GM13977 (cell line): ENCODE measurements at regions not wholly inside any gene's neighbourhood (a gene's known extent, or its start where the extent isn't known, plus 50 kb on each side); places are given as distances from the start of the nearest gene placed in this dataset.
A peak's percentile ranks its signal among the peaks of the same experiment; 100 is the strongest.

ENCODE experiments used
- DNase-seq: peaks from one replicate; pipeline ENCODE4 v3.0.0; 2012; ENCODE audit warnings: low spot score
- CTCF ChIP-seq: IDR thresholded peaks from 2 replicates; pipeline ENCODE4 v1.5.1; 2012; ENCODE audit warnings: mild to moderate bottlenecking, control low read depth; ENCODE audit not compliant: insufficient read depth; ENCODE audit errors: extremely low read depth, missing control alignments
- in situ Hi-C: fragments of 300-500 bp; cut with MboI; formaldehyde crosslinking; loops from one replicate; pipeline ENCODE4 v1.12.0; 2022; ENCODE audit warnings: low sequenced_read_pairs, low pct_unique_long_range_greater_than_20kb, mixed read lengths, inconsistent platforms; ENCODE audit not compliant: unreplicated experiment

GRCh38 chr7:110590415-110590814 lies 500.5 kb upstream of the LRRN3 start:
- TF ChIP-seq CTCF: peak; percentile 18
- DNase-seq: no peak
- in situ Hi-C loops: no loop called here

DNA sequence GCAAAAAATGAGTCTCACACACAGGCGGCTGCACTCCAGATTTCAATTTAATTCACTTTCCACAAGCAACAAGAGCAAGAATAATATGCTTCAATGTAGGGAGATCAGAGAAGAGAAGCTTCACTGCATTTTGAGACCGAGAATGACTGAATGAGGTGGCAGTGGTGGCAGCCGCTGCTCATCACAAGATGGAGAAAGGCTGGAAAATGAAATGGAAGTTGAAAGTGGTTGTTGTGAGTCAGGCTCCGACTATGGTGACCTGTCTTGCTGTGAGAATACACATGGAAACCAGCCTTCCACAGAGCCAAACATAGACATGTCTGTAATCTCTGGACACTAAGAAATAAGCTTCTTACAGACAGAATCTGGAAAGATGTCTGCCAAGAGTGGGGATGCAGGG lies 499.6 kb upstream of the LRRN3 start:
- in situ Hi-C loops: no loop called here
- TF ChIP-seq CTCF: no peak
- DNase-seq: no peak

DNA sequence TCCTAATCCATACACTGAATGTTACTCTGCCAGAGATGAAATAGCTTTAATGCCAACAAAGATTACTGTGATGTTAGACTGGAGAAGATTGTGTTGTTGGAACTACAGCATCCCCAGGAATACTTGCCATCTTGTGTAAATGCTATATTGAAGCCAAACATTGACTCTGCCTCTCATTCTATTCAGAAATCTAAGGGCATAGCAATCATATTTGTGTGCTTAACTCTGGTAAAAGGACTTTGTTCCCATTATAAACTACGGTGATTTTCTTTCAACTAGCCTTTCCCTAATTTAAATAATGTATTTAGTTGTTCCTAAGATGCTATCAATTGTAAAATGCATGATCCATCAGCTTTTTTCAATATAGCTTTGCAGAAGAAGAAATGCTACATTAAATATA lies 498.4 kb upstream of the LRRN3 start:
- in situ Hi-C loops: no loop called here
- TF ChIP-seq CTCF: no peak
- no peak for DNase-seq

DNA sequence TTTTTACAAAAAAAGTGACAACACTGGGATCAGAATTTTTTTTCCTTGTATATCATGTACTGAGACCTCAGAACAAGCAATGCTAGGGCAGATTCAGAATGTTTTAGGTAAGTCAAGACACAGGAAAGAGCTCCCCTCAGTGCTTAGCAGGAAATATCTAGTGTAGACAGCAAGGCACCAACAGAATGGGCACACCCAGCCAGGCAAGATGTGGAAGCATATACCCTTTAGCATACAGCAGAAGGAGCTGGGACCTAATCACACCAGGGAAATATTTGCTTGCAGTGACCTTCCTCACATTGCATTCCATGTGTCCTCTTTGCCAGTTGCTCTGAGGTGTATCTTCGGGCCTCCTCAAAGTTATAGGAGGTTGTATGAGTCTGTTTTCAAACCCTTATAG lies 497.6 kb upstream of the LRRN3 start:
- no peak for TF ChIP-seq CTCF
- DNase-seq: no peak
- in situ Hi-C loops: no loop called here

DNA sequence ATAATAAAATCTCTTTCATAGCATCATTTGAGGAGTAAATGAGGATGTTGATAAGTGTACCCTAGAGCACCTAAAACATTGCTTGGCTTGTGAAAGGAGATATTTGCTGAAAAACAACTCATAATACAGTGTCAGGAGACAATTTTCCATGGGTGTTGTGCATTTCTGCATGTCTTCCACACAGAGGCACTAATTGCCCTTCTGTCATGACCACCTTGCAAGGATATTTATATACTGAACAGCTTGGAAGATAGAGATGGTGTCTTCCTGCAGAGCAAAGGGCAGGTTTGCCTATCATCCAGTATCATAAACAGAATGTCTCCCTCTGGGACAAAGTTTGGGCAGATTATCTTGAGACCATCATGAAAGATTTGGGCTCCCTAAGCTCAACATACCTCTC lies 495.2 kb upstream of the LRRN3 start:
- no peak for DNase-seq
- in situ Hi-C loops: no loop called here
- no peak for TF ChIP-seq CTCF

- TF ChIP-seq CTCF: no peak
- no peak for DNase-seq
- in situ Hi-C loops: no loop called here
These were observed 490.0 kb upstream of the LRRN3 start for GRCh38 chr7:110600956-110601355.

DNA sequence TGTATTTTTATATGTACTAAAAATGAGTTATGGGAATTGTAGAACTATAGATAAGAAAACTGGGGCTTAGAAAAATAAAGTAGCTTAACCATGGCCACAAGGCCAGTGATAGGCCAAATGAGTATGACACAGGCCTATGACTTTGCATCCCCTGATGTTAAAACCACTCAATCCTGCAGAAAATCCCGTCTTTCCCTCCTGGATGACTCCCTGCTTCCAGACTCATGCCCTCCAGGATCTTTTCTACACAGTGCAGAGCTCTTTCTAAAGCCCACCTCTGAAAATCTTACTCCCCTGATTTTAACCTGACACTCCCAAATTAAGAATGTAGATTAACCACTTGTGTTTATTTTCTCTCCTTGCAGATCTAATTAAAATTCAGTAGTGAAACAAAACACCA lies 489.2 kb upstream of the LRRN3 start:
- in situ Hi-C loops: no loop called here
- DNase-seq: no peak
- TF ChIP-seq CTCF: no peak
